ENCODE measurements at regions not wholly inside any gene's neighbourhood (a gene's known extent, or its start where the extent isn't known, plus 50 kb on each side); places are given as distances from the start of the nearest gene placed in this dataset.

GRCh38 chr9:677461-678097 lies 163.9 kb upstream of the DMRT1 start:
- ChIA-PET POLR2A (no interaction called here), CTCF (interaction anchor here (1.4 kb wide), 1 partner anchor 9 kb away, joined by 5 read pairs; no protein-coding TSS in a partner anchor)
- no peak for DNase-seq (ENCODE audit: extremely low spot score)
- TF ChIP-seq CTCF (IDR thresholded peaks at IDR 0.05; ENCODE audit: control extremely low read depth, extremely low read depth, low read depth, missing control alignments) = no peak

- CTCF ChIA-PET = interaction anchor here (1.3 kb wide), 1 partner anchor 15 kb away, joined by 3 read pairs; no protein-coding TSS in a partner anchor
- POLR2A ChIA-PET = no interaction called here
- DNase-seq (ENCODE audit: extremely low spot score) = no peak
- TF ChIP-seq CTCF (IDR thresholded peaks at IDR 0.05; ENCODE audit: control extremely low read depth, extremely low read depth, low read depth, missing control alignments) = no peak
These were observed 162.6 kb upstream of the DMRT1 start for GRCh38 chr9:678897-679296.

- TF ChIP-seq CTCF (IDR thresholded peaks at IDR 0.05; ENCODE audit: control extremely low read depth, extremely low read depth, low read depth, missing control alignments) = no peak
- CTCF ChIA-PET = interaction anchor here (1.3 kb wide), 1 partner anchor 14 kb away, joined by 3 read pairs; no protein-coding TSS in a partner anchor
- POLR2A ChIA-PET = no interaction called here
- no peak for DNase-seq (ENCODE audit: extremely low spot score)
These were observed 162.0 kb upstream of the DMRT1 start for GRCh38 chr9:679462-679861.

- DNase-seq (ENCODE audit: extremely low spot score) = no peak
- POLR2A ChIA-PET = no interaction called here
- CTCF ChIA-PET = interaction anchor here (1.3 kb wide), 1 partner anchor 14 kb away, joined by 3 read pairs; no protein-coding TSS in a partner anchor
- TF ChIP-seq CTCF (IDR thresholded peaks at IDR 0.05; ENCODE audit: control extremely low read depth, extremely low read depth, low read depth, missing control alignments) = no peak
These were observed 161.4 kb upstream of the DMRT1 start for GRCh38 chr9:680106-680505.

- DNase-seq (ENCODE audit: extremely low spot score) = no peak
- ChIA-PET CTCF (interaction anchor here (1.0 to 1.7 kb wide), 2 partner anchors 11 to 36 kb away, joined by 4 to 6 read pairs; no protein-coding TSS in a partner anchor), POLR2A (no interaction called here)
- no peak for TF ChIP-seq CTCF (IDR thresholded peaks at IDR 0.05; ENCODE audit: control extremely low read depth, extremely low read depth, low read depth, missing control alignments)
These were observed 158.6 kb upstream of the DMRT1 start for GRCh38 chr9:682633-683508.

- ChIA-PET POLR2A (no interaction called here), CTCF (interaction anchor here (1.0 kb wide), 1 partner anchor 11 kb away, joined by 4 read pairs; no protein-coding TSS in a partner anchor)
- no peak for DNase-seq (ENCODE audit: extremely low spot score)
- no peak for TF ChIP-seq CTCF (IDR thresholded peaks at IDR 0.05; ENCODE audit: control extremely low read depth, extremely low read depth, low read depth, missing control alignments)
These were observed 157.9 kb upstream of the DMRT1 start for GRCh38 chr9:683509-684021.
